H1 (cell line): ENCODE measurements at regions not wholly inside any gene's neighbourhood (a gene's known extent, or its start where the extent isn't known, plus 50 kb on each side); places are given as distances from the start of the nearest gene placed in this dataset.

Source experiments
- ATF3 ChIP-seq: IDR thresholded peaks from 2 replicates; pipeline ENCODE4 v1.6.1; 2011; ENCODE audit warnings: low read depth, mild to moderate bottlenecking, low read length; ENCODE audit not compliant: insufficient read depth
- HDAC6 ChIP-seq: IDR thresholded peaks from one replicate; pipeline ENCODE4 v1.7.1; 2012; ENCODE audit warnings: low read depth, mild to moderate bottlenecking, inconsistent platforms, low read length, moderate library complexity
- POLR2AphosphoS5 ChIP-seq: IDR thresholded peaks from 2 replicates; pipeline ENCODE4 v1.6.1; 2011; ENCODE audit warnings: low read depth, low read length

GRCh38 chr18:7388741-7389140, 157.9 kb downstream of the LRRC30 start (continued):
- TF ChIP-seq HDAC6 (no peak), POLR2AphosphoS5 (no peak), ATF3 (no peak)
